A549 (cell line): ENCODE measurements at regions not wholly inside any gene's neighbourhood (a gene's known extent, or its start where the extent isn't known, plus 50 kb on each side); places are given as distances from the start of the nearest gene placed in this dataset.

Source experiments
- CTCF ChIP-seq: fragments of >200 bp; sonication (Bioruptor Twin); formaldehyde crosslinking; IDR thresholded peaks from 3 replicates; pipeline ENCODE4 v1.5.1; 2016
- EP300 ChIP-seq, 2 experiments: fragments of >200 bp; sonication (Bioruptor Twin); formaldehyde crosslinking; IDR thresholded peaks; 2 replicates in 1 of 2; 3 replicates in 1 of 2; pipeline ENCODE4 v1.6.1; 2016 to 2017
- ESRRA ChIP-seq: fragments of 150-350 bp; IDR thresholded peaks from 2 replicates; pipeline ENCODE4 v1.6.1; 2014; ENCODE audit warnings: mild to moderate bottlenecking, low read length, borderline replicate concordance
- HDAC2 ChIP-seq: fragments of 200-600 bp; sonication (generic); IDR thresholded peaks from 2 replicates; pipeline ENCODE4 v1.6.1; 2016
- JUNB ChIP-seq: fragments of >200 bp; sonication (Bioruptor Twin); formaldehyde crosslinking; IDR thresholded peaks from 2 replicates; pipeline ENCODE4 v1.6.1; 2016
- KDM1A ChIP-seq: fragments of 200-600 bp; sonication (generic); IDR thresholded peaks from 2 replicates; pipeline ENCODE4 v1.6.1; 2016; ENCODE audit warnings: low read depth, mild to moderate bottlenecking
- MAFK ChIP-seq: fragments of 450-650 bp; IDR thresholded peaks from 2 replicates; pipeline ENCODE4 v1.6.1; 2014; ENCODE audit not compliant: partially characterized antibody
- MAX ChIP-seq: IDR thresholded peaks from 2 replicates; pipeline ENCODE4 v1.6.1; 2012
- MYC ChIP-seq: IDR thresholded peaks from 2 replicates; pipeline ENCODE4 v1.6.1; 2012; ENCODE audit warnings: mild to moderate bottlenecking, inconsistent platforms, low read length, improper control_type of control experiment, borderline replicate concordance
- POLR2A ChIP-seq: IDR thresholded peaks from 2 replicates; pipeline ENCODE4 v1.6.1; 2012; ENCODE audit warnings: mild to moderate bottlenecking, low read length
- RFX5 ChIP-seq: fragments of 450-650 bp; IDR thresholded peaks from 2 replicates; pipeline ENCODE4 v1.7.1; 2014; ENCODE audit warnings: antibody characterized with exemption, mild to moderate bottlenecking, moderate library complexity
- SREBF2 ChIP-seq: fragments of 450-650 bp; IDR thresholded peaks from 2 replicates; pipeline ENCODE4 v1.6.1; 2014; ENCODE audit warnings: mild to moderate bottlenecking, moderate library complexity
- TF ChIP-seq, protein P1 (sequence below): fragments of 200-600 bp; sonication (generic); IDR thresholded peaks from 2 replicates; pipeline ENCODE4 v1.6.1; 2016; ENCODE audit warnings: antibody characterized with exemption, mild to moderate bottlenecking, moderate library complexity

DNA sequence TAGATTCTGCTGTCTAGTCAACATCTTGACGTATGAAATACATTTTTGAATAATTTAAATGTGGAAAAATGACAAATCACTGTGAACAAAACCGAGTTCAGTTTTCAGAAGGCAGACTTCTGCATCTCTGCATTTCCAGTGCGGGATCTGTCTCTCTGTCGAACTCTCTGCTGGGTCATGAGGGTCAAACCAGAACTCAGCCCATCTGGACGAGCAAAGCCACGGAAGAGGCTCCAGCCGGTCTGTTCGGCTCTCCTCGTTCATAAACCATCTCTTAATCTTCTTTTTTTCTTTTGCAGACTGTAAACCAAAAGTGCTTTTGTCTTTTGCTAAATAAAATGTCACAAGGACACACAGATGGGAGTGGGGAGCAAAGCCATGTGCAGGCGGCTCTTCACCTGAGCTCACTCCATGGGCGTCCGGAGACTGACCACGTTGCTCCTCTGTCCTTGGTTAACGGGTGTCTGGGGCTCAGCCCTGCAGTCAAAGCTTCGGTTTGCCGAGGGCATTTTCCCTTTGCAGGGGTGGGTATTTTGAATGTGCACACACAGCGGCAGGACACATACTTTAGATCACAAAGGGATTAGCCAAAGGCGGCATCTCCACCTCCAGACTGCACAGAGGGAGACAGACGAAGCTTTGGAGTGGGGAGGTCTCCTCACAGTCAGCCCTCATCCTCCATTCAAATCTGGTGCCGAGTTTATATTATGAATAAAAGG lies 737.9 kb upstream of the SALL3 start:
- TF ChIP-seq ESRRA (no peak), KDM1A (no peak), JUNB (no peak), MYC (no peak), EP300 (IDR thresholded peaks at IDR 0.05) (no peak), RFX5 (no peak), POLR2A (no peak), CTCF (no peak), HDAC2 (no peak), SREBF2 (no peak), MAFK (no peak), MAX (no peak)
- TF ChIP-seq, protein P1, sequence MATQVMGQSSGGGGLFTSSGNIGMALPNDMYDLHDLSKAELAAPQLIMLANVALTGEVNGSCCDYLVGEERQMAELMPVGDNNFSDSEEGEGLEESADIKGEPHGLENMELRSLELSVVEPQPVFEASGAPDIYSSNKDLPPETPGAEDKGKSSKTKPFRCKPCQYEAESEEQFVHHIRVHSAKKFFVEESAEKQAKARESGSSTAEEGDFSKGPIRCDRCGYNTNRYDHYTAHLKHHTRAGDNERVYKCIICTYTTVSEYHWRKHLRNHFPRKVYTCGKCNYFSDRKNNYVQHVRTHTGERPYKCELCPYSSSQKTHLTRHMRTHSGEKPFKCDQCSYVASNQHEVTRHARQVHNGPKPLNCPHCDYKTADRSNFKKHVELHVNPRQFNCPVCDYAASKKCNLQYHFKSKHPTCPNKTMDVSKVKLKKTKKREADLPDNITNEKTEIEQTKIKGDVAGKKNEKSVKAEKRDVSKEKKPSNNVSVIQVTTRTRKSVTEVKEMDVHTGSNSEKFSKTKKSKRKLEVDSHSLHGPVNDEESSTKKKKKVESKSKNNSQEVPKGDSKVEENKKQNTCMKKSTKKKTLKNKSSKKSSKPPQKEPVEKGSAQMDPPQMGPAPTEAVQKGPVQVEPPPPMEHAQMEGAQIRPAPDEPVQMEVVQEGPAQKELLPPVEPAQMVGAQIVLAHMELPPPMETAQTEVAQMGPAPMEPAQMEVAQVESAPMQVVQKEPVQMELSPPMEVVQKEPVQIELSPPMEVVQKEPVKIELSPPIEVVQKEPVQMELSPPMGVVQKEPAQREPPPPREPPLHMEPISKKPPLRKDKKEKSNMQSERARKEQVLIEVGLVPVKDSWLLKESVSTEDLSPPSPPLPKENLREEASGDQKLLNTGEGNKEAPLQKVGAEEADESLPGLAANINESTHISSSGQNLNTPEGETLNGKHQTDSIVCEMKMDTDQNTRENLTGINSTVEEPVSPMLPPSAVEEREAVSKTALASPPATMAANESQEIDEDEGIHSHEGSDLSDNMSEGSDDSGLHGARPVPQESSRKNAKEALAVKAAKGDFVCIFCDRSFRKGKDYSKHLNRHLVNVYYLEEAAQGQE = no peak
